ENCODE measurements at regions not wholly inside any gene's neighbourhood (a gene's known extent, or its start where the extent isn't known, plus 50 kb on each side); places are given as distances from the start of the nearest gene placed in this dataset.
"Not testable (repeated sequence)": the region's sequence is repeated elsewhere in the genome, so short reads cannot be mapped to it uniquely, and the experiment has no call there.

DNA sequence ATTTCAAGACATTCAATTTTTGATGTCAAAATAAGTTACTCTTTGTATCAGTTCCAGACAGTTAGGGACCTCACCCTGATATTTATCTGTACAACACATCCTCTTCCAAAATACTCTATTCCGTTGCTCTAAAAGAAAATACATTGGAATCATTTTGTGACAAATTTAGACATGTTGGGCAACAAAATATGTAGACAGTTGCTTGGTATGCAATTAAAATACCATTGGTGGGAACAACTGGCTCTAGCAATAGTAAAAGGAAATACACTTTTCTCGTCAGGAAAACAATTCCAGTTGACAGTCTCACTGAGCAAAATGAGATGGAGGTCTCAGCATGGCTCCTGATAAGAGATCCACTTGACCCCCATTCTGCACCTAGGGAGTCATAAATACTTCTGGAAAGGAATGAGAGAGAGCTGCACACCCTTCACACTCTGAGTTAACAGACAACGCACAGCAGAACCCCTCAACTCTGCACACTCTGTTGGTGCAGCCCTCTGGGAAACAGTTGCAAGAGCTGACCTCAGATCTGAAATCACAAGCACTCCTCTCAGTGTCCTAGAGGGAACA is 171.3 kb upstream of the NT5E start:
- no peak for DNase-seq

DNA sequence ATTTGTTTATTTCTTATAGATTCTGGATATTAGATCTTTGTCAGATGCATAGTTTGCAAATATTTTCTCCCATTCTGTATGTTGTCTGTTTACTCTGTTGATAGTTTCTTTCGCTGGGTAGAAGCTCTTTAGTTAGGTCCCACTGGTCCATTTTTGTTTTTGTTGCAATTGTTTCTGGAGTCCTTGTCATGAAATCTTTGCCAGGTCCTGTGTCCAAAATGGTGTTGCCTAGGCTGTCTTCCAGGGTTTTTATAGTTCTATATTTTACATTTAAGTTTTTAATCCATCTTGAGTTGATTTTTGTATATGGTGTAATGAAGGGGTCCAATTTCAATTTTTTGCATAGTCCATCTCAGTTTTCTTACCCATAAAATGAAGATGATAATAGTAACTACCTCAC is 173.9 kb upstream of the NT5E start:
- DNase-seq: not testable (repeated sequence)

DNA sequence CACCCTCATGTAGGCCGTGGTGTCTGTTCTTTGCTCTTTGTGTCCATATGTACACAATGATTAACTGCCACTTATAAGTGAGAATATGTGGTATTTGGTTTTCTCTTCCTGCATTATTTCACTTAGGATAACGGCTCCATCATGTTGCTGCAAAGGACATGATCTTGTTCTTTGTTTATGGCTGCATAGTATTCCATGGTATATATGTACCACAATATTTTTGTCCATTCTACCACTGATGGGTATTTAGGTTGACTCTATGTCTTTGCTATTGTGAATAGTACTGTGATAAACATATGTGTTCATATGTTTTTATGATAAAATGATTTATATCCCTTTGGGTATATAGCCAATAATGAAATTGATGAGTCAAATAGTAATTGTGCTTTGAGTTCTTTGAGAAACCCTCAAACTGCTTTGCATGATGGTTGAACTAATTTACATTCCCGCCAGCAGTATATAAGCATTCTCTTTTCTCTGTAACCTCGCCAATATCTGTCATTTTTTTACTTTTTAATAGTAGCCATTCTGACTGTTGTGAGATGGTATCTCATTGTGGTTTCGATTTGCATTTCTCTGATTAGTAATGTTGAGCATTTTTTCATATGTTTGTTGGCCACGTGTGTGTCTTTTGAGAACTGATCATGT is 174.4 kb upstream of the NT5E start:
- no peak for DNase-seq

DNA sequence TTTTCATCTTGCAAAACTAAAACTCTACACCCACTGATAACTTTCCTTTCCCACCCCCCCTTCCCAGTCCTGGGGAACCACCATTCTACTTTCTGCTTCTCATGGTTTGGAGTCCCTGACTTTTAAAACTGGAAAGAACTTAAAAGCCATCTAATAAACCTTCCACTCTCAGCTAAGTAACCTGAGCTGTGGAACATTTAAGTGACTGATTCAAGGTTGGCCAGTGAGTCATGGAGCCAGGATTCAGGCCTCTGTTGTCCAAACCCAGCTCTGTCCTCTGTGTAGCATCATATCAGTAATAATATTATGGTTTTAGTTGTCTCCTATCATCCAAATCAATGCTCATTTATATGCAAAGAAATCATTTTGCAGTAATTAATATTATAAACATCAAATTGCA is 176.0 kb upstream of the NT5E start:
- DNase-seq: no peak

DNA sequence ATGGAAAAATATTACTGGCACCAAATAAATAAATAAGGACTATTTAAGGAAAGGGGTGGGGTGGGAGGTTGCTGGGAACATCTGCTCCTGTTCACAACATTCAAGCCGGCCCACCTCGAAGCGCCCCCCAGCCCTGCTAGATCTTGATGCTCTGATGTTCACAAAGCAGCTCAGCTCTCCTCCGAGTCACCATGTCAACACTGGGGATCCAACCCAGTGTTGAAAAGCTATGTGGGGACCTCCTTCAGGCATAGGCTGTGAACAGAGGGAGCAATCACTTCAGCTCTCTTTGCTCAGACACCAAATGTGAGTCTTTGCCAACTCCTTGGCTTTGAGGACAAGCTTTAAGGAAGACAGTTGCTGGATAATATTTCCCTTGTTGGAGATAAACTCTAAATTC is 176.8 kb upstream of the NT5E start:
- no peak for DNase-seq

DNA sequence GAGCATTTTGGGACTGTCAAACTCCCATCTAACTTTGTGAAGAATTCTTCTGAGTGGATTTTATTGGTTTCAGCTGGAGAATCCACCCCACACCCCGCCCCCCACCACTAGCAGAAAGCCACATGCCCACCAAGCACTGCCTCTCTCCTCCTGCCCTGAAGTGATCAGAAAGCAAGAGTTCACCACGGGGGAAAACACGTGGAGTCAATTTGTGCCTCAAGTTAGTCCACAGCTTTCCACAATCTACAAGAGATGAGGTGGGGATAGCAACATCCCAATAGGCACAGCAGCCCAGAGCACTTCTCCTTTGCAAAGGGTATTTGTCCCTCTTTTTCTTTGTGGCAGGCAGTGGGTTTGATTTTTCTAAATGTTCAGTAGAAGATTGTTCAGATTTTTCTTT is 177.3 kb upstream of the NT5E start:
- no peak for DNase-seq

DNA sequence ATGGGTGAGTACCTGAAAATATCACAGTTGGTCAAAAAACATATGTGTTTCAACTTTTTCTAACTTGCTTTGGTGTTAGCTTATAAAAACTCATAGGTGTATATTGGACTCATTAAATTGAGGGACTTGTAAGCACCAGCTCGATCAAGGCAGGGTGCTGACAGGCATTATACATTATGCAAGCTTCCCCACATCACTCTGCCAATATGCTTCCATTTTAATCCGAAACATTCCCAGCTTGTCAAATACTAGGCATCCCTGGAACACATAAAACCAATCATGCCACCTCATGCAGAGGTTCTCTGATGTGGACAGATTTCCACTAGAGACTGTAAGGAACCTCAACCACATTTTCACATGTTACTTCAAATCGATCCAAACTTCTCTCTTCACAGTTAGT is 187.3 kb upstream of the NT5E start:
- no peak for DNase-seq

DNA sequence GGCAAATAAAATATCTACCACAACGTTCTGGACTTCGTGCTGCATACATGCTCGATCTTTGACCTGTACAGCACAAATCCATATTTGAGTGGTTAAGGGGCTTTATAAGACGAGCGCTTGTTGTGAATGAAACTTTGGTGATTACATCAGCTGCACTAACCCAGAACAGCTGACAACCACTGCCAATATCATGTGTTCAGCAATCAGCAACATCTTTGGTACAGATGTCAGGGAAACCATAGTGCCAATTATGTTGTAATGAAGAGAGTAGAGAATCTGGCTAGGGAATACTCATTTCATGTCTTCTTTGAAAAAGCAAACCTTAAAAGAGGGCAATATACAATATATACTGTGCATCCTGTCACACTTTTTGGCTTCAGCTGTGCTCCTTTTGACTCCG is 188.6 kb upstream of the NT5E start:
- no peak for DNase-seq

DNA sequence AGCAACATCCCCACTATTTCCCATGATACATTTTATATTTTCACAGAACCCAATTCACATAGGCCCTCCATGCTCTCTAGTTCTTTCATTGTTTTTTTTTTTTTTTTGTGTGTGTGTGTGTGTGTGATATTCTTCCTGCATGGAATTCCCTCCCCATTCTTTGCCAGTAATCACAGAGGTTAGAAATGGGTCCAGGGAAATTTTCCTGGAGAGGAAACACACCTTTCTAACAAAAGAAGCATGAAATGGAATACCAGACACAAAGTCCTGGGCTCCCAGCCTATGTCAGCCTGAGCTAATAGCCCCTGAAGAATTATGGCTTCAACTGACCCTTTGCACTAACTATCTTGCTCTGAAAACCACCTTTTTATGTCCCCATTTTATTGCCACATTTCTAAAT is 194.2 kb upstream of the NT5E start:
- no peak for DNase-seq

DNA sequence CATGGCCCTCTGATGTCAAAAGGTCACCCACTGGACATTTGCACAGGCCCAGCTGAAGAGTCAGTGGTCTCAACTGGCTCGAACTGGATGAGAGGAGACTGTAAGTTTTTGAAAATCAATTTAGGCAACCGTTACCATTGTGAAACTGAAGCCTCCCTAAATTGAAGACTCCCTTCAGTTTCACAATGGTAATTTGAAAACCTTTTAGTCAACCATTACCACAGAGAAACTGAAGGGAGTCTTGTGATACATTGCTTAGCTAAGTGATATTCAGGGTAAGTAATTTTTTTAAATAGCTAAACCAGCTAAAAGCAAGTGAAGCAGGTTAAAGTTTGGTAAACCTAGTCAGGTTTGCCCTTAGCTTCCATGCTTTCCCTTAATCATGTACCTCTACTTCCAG is 197.3 kb upstream of the NT5E start:
- DNase-seq: no peak

DNA sequence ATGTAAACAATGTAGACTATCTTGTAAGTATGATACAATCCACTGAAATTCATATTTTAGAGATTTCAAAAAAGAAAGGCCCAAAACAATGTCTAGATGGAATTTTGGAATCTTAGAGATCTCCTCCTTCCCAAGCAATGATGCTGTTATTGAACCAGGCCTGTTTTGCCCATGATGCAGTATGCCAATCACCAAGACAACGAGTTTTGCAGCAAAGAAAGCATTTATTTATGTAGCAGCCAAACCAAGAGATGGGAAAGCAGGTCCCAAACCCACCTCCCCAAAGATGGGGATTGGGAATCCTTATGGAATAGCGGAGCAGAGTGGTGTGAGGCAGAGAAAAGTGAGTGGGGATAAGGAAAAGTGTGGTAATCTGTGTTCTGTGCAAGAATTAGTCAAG is 197.8 kb upstream of the NT5E start:
- DNase-seq: no peak

DNA sequence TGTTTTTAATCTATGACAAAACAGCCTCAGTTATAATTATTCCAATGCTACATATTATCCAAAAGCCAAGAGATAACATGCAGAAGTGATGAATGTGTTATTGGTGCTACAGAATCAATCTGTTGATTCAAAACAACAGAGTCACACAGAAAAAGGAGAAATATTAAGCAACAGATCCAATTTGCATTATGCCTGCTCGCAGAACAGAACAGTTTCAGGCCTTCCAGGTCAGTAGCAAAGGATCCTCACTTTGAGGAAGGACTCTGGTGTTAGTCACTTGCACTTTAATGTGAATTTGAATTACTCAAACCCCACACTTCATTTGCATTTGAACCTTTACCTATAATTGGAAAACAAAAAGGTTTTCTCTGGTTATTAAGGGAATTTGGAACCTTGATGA is 198.6 kb upstream of the NT5E start:
- DNase-seq: no peak

DNA sequence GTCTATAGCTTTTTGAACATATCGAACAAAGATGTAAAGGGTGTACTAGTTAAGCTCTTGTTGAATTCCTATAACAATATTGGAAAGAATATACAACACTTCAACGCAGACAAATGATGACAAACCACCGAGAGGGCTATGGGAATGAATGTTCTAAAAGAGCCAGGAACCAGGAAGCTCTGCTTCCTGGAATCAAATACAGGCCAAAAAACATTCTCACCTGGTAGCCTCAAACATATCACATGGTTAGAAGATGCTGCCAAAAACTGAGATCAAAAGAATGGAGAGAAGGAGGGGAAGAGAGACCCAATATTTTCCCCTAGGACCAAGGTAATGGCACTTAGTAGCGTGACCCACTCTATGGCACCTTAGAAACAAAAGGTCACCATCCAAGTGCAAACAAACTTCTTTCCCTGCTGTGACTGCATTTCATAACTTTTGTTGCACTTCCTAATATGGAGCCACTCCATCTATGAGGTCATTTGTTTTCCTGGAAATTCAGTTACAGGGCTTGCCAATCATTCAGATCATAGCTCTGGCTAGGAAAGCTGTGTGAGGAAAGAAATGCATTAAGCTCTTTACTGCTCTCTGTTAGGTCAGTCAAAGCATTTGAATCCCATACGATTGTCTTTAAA is 199.2 kb upstream of the NT5E start:
- DNase-seq: no peak

DNA sequence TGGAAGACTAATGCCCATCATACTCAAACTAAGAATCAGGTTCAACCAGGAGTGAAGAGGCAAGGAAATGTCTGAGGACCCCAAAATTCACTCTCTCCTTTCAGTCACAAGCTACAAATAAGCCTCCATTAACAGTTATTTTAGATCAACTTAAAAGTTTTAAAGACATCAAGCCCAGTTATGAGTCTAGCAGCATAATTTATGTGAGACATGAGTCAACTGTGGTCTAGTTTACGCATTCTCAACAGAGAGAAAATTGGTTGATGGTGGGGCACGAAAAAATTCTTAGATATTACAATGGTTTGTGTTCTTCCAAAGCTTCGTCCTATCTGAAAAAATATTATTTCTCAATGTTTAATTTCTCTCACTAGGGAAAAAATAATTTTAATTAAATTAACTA is 204.9 kb upstream of the NT5E start:
- no peak for DNase-seq

DNA sequence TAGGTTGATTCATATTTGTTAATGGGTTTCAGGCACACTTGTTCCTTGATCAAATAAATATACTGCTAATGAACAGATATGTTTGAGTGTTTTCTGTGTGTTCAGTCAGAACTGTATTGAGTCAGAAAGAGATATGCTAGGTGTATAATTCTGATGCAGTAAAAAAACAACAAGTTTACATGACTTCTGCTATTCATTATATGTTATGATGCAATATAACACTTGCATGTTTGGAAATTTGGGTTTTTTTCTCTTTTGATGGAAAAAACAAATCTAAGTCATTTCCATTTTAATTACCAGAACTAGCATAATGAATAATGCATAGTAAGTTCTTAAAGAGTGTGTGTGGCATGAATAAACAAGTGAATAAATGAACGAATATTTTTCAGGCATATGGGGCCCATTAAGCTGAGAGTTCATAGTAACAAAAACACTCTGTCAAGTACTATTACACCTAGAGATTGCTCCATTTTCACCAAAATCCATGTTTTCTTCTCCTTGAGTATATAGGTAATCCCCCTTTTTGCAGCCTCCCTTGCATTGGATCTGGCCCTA is 208.3 kb upstream of the NT5E start:
- DNase-seq: no peak

DNA sequence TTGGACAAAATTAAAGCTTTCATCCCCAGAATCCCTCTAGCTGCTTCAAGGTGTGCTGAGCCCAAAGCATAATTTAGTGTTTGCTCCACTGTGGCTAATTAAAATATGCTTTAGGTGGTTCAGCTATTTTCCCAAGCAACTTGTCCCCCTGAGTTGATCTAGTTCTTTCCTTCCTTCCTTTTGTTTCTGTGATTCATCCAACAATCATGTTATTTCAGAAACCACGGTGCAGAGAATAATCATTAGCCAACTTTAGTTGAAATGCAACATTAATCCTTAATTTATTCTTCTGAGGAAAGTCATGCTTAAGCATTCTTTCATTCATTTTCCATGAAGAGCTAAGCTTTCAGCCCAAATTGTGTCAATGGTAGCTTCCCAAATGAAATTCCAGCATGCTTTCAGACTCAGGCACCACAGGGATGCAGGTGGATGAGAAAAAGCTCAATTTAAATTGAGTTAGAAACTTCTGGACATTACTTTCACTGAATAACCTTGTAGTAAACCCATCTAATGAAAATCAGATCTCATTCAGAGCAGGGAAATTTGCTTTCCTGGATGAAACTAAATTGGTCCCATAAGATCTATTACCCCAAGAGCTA is 209.0 kb upstream of the NT5E start:
- DNase-seq: no peak

DNA sequence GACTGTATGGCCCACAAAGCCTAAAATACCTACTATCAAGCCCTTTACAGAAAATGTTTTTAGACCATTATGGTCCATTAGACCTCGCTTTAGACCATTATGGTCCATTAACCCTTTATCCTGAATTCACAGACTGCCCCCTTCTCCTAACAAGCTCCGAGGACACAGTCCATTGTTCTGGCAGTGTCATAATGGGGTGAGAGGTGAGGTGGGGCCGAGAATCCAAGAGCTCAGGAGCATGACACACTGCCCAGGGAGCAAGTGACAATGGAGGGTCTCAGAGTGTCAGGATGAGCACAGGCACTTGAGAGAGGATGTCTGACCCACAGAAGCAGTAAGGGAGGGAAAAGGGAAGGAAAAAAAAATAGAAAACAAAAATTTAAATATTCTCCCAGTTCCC is 212.4 kb upstream of the NT5E start:
- no peak for DNase-seq

DNA sequence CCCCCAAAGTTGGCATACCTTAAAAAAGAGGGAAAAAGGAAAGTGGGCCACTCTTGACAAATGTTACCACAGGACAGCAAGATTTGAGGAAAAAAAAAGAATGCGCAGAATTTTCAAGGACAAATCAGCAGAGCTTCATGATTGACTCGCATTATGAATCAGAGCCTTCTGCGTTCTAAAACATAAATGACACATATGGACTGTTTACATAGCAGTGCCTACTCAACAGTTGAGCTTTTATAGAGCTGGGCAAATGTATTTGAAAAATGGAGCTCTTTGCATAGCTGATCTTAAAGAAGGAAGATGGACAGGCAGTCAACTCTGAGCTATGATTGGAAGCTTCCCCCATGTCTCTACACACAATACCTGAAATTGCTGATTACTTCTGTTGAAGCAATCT is 213.2 kb upstream of the NT5E start:
- DNase-seq: no peak

DNA sequence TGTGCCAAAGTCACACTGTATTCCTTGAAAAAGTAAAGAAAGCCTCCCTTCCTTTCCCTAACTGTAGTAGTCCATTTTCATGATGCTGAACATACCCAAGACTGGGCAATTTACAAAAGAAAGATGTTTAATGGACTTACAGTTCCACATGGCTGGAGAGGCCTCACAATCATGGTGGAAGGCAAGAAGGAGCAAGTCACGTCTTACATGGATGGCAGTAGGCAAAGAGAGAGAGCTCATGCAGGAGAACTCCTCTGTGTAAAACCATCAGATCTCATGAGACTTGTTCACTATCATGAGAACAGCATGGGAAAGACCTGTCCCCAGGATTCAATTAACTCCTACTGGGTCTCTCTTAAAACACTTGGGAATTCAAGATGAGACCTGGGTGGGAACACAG is 222.5 kb upstream of the NT5E start:
- DNase-seq: not testable (repeated sequence)

DNA sequence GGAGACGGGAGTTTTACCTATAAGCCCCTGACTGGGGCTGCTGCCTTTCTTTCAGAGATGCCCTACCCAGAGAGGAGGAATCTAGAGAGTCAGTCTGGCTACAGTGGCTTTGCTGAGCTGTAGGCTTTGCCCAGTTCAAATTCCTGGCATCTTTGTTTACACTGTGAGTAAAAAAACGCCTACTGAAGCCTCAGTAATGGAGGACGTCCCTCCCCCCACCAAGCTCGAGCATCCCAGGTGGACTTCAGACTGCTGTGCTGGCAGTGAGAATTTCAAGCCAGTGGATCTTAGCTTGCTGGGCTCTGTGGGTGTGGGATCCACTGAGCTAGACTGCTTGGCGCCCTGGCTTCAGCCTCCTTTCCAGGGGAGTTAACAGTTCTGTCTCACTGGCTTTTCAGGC is 237.1 kb upstream of the NT5E start:
- not testable (repeated sequence) for DNase-seq

DNA sequence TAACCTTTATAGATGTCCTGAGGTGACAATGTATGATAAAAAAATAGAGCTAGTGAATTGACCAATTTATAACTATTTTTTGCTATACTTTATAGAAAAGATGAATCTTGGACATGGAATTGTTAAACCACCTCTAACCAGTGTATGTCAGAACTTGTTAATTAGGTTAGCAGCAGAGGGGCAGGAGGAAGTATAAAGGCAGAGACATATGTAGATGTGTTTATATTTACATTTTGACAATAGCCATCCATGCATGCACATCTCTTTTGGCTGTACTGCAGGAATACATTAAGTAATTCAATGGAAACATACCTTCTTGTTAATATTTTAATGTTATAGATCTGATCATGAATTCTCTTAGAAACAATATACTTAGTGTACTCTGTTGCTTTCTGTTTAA is 254.6 kb upstream of the NT5E start:
- no peak for DNase-seq

DNA sequence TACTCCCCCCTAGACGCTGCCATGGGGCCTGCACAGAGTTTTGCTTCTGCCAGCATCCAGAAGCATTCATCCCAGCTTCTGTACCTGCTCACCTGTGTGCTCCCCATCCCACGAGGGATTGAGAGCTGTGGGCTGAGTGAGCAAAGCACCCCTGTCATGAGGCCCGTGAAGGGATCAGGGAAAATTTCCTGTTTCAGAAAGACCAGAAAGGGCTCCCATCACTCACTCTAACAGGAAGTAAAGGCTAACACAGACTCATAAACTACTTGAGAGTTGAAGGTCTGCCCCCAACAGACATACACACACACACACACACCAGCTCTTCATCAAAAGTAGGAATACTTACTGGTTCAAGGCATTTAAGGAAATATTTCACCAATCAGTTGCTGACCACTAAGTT is 256.5 kb upstream of the NT5E start:
- DNase-seq: no peak

DNA sequence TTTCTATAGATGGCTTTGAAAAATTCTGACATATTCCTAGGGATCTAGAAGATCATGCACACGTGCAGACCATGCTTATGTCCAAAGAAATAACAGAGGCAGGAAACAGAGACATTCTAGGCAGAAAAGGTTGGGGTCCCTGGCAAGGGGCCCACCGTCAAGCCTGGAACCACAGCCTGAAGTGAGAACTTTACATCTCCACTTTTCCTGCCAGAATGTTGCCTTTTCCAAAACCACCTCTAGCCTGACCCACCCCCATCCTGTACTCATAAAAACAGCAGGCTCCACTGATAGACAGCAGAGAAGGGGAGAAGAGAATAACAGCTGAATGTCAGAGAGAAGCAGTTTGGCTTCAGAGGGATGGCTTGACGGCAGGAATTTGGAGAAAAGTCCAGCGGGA is 257.3 kb upstream of the NT5E start:
- no peak for DNase-seq

DNA sequence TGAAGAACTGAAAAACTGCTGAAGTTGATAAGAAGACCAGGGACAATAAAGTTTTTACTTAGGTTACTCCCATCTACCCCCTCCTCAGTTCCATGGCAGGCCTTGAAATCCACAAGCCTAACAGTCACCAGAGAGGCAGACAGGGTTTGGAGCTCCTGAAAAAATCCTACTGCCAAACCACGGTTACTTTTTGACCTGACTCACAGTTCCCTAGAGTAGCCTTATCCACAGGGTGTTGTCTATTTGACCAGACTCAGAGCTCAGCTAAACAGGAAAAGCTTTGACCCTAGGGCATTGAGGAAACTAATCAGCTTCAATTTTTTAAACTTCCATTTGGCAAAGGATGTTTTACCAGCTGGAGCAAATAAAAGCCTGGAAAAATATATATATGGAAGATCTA is 257.7 kb upstream of the NT5E start:
- DNase-seq: no peak
